GM10847 (cell line): ENCODE measurements at regions not wholly inside any gene's neighbourhood (a gene's known extent, or its start where the extent isn't known, plus 50 kb on each side); places are given as distances from the start of the nearest gene placed in this dataset.

ENCODE experiments used
- POLR2A ChIP-seq: IDR thresholded peaks from 2 replicates; pipeline ENCODE4 v1.6.1; 2011; ENCODE audit not compliant: insufficient read length; ENCODE audit errors: extremely low read depth

GRCh38 chr15:70509282-70509662 lies 254.1 kb downstream of the UACA start:
- TF ChIP-seq POLR2A, result no peak

DNA sequence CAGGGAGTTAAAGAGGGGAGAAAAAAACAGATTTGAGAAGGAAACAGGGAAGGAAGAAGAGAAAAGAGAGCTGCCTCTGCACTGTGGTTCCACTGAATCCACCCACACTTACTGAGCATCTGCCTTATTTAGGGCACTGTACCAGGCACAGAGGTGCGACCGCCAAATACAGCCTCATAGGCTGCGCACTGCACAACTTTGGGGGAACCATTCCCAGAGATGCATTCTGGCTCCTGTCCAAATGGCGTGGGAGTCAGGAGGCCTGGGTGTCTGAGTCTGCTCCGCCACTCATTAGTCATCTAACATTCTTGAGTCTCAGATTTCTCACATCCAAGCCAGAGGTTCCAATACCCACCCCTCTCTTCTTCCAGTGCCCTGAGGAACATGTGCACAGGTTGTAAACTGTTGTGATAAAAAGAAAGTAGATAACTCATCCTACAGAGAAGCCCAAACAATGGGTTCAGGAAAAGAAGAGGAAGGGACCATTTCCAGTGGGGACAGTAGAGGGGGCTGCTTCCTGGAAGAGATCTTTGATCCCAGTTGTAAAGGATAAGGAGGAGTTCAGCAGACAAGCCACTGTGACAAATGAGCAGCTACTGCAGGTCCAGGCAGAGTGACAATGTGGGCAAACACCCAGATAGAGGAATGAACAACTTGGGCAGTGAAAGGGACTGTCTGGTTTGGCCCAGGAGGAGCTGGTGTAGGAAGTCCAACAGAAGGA lies 254.6 kb downstream of the UACA start:
- TF ChIP-seq POLR2A, result no peak

DNA sequence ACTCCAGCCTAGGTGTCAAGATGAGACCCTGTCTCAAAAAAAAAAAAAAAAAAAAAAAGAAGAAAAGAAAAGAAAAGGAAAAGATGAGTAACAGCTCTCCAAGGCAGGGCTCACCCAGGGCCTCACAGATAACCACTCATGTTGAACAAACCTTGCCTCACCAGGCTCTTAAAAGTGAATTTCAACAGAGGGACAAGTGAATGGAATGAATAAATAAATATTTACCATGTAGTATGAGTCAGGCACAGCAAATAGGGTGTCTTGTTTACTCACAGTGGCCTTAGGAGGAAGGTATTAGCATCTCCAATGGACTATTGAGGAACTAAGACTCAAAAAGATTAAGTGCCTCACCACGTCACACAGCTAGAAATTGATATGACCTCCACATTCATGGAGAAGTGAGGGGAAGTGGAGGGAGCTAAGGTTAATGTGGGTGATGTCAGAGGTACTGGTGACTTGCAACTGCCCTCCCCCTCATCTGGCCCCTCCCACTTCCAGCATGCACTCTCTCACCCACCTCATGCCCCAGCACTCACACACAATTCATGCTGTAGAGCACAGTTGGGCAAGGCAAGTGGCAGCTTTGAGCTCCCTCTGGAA lies 255.5 kb downstream of the UACA start:
- TF ChIP-seq POLR2A, result no peak

DNA sequence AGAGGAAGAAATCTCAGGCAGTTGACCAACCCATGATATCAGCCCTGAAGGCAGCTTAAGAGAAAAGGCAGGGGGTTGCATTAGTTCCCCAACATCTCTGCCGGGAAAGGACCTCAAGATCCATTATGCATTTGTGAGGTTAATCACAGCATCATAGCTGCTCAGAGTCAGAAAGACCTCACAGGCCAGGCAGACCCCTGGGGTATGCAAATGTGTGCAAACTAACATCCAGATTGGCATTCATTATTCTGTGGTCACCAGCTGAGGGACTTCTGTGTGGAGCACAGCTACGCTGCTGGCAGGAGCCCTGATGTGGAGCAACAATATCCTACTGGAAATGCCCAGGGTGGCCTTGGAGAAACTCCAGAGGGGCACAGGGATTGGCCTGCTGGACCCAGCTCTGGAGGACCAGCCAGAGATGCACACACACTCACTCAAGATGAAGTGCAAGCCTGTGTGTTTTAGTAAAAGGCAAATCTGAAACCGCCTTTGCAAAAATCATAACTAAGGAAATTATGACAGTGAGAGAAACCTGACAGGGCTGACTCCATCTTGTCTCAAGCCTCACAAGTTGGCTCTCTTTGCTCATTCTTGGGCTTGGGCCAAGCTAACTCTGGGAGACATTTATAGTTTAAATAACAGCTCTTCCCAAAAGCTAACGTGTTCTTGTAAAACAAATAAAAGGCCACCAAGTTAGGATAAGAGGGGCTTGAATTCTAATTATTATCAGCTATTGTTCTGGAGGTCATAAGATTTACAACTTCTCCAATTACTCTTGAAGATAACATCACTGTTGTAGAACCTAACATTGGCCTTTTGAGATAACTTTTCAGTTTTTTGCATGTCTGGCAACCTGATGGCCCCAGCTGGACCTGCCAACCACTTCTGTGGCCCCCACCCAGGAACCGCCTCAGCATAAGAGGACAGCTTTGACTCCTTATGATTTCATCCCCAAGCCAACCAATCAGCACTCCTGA lies 257.1 kb downstream of the UACA start:
- no peak for TF ChIP-seq POLR2A

GRCh38 chr15:70505411-70505919 lies 257.9 kb downstream of the UACA start:
- no peak for TF ChIP-seq POLR2A

- TF ChIP-seq POLR2A, result no peak
Observed at GRCh38 chr15:70504988-70505387, 258.4 kb downstream of the UACA start.

GRCh38 chr15:70504299-70504951 lies 258.9 kb downstream of the UACA start:
- peak; percentile 52 for TF ChIP-seq POLR2A

DNA sequence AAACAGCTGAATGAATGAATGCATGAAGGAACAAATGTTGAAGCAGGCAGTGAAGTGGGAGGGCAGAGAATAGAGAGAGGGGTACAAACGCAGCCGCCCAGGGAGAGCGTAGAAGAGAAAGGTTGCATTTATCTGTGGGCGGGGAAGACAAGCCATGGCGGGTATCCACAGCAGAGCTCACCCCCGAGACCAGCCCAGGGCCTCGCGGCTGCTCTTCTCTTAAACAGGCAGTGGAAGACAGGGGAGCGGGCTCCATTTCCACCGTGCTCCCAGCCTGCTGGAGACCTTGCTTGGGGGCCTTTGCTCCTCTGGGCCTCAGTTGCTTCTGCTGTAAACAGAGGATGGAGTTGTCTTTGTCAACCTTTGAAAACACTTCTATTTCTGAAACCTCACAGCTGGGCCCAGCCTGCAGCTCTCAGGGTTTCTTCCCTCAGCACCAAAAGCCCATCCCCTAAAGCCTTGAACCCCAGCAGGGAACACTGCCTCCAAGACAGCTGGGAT lies 259.5 kb downstream of the UACA start:
- no peak for TF ChIP-seq POLR2A

GRCh38 chr15:70503073-70503745 lies 260.1 kb downstream of the UACA start:
- no peak for TF ChIP-seq POLR2A

DNA sequence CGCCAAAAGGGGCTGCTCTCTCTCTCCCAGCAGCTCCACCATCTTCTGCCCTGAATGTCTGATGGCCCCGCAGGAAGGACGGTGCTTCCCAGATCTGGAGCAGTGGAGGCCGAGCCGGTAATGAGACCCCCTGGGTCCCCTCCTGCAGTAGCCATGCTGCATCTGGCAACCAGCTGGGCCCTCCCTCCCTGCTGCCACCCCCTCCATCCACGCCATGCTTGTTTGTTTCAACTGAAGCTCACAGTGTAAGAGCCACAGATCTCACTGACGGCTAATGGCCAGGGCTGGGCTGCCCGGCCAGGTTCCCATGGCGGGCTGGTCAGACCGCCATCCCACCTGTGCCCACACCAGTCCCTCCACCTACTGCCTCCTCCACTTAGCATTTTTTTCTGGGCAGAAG lies 260.8 kb downstream of the UACA start:
- TF ChIP-seq POLR2A, result no peak

DNA sequence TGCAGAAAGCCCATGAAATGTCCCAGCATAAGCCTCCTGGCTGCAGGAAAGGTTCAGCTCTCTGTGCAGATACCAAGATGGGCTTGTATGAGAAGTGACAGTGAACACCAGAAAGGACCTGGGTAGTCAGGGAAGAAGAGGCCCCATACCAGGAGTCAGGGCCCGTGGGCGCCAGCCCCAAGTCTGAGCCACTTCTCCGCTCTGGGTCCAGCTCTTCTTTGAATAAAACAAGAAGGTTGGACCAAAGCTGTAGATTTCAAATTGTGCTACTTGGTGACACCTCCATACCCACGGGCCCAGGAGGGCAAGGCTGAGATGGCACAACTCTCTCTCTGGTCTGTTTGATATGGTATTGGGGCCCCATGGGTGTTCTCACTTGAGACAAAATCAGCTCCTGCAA lies 261.5 kb downstream of the UACA start:
- no peak for TF ChIP-seq POLR2A

- no peak for TF ChIP-seq POLR2A
Observed at GRCh38 chr15:70501121-70501727, 262.1 kb downstream of the UACA start.

GRCh38 chr15:70499791-70500190 lies 263.6 kb downstream of the UACA start:
- TF ChIP-seq POLR2A, result no peak

DNA sequence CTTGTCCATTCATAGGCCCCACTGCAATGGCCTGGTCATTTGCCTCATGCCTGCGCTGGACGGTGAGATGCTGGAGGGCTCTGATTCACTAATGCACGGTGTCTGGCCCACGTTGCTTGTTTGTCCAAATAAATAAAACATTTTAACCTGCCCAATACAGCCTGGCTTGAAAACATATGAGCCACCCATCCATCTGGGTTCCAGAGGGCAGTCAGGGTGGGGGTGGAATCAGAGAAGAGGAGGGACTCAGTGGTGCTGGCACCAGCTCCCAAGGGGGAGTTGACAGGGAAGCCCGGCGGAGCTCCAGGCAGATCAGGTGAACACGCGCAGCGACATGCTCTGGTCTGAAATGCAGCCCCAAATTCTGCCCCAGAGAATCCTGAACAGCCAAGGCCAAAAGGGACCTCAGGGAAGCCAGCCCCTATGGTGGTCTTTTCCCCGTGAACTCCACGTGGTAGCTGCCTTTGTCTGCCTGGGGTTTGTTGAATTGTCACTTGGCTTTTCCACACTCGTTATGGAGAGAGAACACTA lies 265.2 kb downstream of the UACA start:
- no peak for TF ChIP-seq POLR2A

DNA sequence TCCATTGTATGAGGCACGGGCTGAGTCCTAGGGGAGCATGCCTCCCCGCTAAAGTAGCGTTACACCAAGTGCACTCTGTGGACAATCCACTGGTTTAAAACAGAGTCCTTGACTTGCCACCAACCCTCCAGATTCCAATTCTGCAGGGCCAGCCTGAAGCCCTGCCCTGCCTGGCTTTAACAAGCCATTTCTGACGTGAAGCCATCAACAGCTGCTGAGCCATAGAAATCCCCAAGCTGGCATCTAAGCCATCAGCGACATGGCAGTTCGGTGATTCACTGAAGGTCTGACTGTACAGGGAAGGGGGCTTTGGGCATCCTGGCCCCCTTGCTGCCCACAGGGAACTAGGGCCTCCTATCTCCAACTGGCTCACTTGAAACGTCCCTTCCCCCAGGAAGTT lies 265.7 kb downstream of the UACA start:
- TF ChIP-seq POLR2A, result no peak
